HG03175 (cell line): ENCODE measurements at regions not wholly inside any gene's neighbourhood (a gene's known extent, or its start where the extent isn't known, plus 50 kb on each side); places are given as distances from the start of the nearest gene placed in this dataset.

Experiments
- ATAC-seq: cut with Tn5 transposase; IDR thresholded peaks from one replicate; pipeline ENCODE4 v1.9.1; 2021; ENCODE audit warnings: mild to moderate bottlenecking, moderate library complexity; ENCODE audit not compliant: unreplicated experiment

DNA sequence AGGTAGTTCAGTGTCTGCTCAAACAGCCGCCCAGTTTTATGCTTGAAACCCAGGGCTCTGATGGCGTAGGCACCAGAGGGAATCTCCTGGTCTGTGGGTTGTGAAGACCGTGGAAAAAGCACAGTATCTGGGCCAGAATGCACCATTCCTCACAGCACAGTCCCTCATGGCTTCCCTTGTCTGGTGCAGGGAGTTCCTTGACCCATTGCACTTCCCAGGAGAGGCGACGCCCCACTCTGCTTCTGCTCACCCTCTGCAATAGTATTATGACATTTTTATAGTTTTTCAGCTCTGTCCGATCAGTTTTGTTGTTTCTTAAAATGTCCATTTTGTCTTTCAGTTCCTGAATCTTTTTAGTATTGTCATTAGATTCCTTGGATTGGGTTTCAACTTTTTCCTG, 343.5 kb downstream of the EDEM1 start:
- no peak for ATAC-seq

- no peak for ATAC-seq
These were observed 344.3 kb downstream of the EDEM1 start for GRCh38 chr3:5531741-5532290.

DNA sequence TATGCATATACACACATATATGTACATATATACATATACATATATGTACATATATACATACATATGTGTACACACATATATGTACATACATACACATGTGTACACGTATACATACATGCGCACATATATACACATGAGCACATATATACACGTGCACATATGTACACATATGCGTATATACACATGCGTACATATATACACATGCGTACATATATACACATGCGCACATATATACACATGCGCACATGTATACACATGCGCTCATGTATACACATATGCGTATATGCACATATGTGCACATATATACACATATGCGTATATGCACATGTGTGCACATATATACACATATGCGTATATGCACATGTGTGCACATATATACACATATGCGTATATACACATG, 353.0 kb downstream of the EDEM1 start:
- no peak for ATAC-seq

- no peak for ATAC-seq
These were observed 355.0 kb downstream of the EDEM1 start for GRCh38 chr3:5542472-5542871.

DNA sequence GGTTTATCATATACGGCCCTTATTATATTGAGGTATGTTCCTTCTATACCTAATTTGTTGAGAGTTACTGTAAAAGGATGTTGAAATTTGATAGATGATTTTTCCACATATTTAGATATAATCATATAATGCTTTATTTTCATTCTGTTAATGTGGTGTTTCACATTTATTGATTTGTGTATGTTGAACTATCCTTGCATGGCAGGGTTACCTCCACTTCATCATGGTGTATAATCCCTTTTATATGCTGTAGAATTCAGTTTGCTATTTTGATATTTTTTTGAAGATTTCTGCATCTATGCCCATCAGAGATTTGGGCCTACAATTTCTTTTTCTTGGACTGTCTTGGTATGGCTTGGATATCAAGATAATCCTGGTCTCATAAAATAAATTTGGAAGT, 355.5 kb downstream of the EDEM1 start:
- ATAC-seq, result no peak

DNA sequence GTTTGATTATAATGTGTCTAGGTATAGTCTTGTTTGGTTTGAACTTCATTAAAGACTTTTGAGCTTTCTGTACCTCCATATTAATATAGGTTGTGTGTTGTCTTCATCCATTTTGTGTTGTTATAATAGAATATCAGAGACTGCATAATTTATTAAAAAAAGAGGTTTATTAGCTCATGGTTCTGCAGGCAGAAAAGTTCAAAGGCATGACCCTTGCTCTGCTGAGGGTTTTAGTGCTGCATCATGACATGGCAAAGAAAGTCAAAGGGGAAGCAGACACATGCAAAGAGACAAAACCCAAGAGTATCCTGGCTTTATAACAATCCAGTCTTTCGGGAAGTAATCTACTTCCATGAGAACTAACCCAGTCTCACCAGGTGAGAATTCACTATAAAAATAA, 358.2 kb downstream of the EDEM1 start:
- no peak for ATAC-seq

DNA sequence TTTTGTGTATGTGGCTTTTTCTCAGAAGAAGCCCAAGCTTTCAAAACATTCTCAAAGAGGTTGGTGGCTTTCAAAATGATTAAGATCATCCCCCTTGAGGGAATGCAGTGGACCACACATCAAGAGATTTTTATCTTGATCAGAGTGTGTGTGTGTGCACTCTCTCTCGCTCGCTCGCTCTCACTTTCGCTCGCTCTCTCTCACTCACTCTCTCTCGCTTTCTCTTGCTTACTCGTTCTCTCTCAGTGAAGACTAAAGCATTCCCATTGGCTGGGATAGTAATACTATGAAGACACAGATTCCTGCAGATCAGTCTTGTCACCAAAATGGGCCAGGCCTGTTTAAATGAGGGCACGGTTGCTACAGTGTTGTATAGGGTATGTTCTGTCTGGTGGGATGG, 365.7 kb downstream of the EDEM1 start:
- no peak for ATAC-seq

- ATAC-seq, result no peak
These were observed 366.8 kb downstream of the EDEM1 start for GRCh38 chr3:5554245-5554747.

GRCh38 chr3:5560199-5560598, 372.7 kb downstream of the EDEM1 start:
- no peak for ATAC-seq

DNA sequence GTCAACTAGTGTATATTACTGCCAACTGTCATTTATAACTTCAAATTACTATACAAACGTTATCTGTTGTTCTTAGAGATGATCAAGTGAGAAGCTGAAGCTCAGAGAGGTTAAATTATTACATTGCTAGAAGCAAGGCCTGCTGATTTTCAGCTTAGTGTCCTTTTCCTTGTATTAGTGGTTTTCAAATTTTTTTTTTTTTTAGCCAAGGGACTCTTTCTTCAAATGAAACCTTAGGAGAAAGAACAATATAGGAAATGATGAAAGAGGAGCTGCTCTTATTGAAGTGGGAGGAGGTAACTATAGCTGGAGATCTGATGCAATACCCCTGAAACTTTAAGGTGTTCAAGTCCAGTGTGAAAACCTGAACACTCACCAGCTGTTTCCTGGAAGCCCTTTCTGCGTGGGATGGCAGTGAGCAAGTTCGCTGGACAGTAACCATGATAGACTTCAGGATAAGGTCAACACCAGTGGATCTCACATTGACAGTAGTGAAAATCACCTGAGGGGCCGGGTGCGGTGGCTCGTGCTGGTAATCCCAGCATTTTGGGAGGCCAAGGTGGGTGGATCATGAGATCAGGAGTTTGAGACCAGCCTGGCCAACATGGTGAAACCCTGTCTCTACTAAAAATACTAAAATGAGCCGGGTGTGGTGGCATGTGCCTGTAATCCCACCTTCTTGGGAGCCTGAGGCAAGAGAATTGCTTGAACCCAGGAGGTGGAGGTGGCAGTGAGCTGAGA, 376.2 kb downstream of the EDEM1 start:
- ATAC-seq, result no peak

GRCh38 chr3:5564278-5564666, 376.8 kb downstream of the EDEM1 start:
- no peak for ATAC-seq

DNA sequence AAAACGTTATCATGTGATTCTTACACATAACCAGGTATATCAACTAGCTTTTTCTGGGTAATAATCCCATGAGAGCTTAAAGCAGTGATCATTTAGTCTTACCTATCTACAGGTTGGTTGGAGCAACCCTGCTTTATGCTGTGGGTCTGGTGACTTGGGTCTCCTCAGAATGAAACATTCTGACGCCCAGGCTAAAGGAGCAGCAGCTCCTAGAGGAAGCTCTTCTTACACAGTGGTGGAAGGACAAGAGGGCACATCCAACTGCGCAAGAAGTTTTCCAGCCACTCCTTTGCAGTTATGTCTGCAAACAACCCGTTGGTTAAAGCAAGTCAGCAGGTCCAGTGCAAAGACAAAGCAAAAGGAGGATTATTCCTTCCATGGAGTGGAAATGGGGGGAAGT, 377.5 kb downstream of the EDEM1 start:
- ATAC-seq, result no peak

DNA sequence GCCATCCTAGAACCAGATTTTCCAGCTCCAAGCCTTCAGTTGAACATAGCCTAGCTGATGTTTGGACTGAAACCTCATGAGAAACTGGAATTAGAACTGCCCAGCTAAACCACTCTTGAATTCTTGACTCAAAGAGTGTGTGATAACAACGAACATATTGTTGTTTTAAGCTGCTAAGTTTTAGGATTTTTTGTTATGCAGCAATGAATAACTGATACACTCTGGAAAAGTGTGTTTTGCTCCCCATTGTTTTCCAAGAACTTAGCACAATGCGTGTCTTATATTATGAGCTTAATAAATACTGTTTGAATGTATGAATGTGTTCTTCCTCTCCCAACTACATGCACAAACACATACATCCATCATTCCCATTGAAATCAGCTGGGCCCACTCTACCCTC, 379.6 kb downstream of the EDEM1 start:
- ATAC-seq, result no peak

GRCh38 chr3:5568451-5568850, 380.9 kb downstream of the EDEM1 start:
- no peak for ATAC-seq

GRCh38 chr3:5569152-5569551, 381.6 kb downstream of the EDEM1 start:
- no peak for ATAC-seq

DNA sequence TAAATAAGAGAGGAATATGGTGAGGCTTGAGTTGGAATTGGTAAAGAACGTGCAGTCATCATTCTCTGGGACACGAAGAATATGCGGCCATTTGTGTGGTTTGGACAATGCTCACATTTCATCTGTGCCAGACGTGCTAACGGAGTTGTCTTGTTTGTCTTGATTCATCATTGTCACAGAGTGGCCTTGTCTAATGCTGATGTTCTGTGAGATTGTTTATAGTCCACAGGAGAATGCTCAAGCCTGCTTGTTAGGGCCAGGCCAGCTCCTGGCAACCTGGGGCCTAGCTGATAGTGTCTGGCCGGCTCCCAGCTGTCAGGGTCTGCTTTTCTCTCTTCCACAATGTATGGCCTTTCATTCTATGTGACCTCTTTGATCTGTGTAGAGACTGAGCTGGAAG, 384.7 kb downstream of the EDEM1 start:
- no peak for ATAC-seq

DNA sequence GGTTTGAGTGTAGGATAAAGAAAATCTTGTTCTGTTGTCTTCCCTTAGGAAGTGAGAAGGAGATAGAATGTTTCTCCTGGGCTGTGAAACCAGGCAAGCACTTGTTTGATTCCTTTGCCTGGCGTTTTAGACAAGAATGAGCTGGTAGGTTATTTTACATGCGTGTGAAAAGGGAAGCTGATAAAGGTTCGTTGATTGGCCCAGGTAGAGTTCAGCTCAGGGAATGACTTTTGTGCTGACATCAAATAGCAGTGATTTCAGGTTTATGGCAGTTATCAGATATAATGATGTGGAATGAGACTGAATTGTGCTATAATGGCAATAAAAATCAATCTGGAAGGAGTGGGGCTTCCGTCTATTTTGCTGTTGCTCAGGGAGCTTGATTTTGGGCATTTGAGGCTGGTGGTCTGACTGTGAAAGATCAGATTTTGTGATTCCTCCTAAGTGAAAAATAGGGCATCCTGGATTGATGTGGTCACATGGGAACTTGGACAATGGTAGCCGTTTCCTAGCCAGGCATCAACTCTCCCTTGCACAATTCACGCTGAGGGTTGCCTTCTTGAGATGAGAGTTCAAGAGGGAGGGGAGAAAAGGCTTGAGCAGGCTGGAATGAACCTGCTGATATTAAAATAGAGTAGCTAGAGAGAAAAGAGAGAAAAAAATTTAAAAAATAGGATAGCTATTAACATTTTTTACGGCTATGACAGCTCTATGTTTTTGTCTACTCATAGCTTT, 388.9 kb downstream of the EDEM1 start:
- ATAC-seq, result no peak

- no peak for ATAC-seq
These were observed 391.7 kb downstream of the EDEM1 start for GRCh38 chr3:5579139-5579602.

GRCh38 chr3:5579946-5580345, 392.4 kb downstream of the EDEM1 start:
- ATAC-seq, result no peak

GRCh38 chr3:5580826-5581225, 393.3 kb downstream of the EDEM1 start:
- no peak for ATAC-seq

DNA sequence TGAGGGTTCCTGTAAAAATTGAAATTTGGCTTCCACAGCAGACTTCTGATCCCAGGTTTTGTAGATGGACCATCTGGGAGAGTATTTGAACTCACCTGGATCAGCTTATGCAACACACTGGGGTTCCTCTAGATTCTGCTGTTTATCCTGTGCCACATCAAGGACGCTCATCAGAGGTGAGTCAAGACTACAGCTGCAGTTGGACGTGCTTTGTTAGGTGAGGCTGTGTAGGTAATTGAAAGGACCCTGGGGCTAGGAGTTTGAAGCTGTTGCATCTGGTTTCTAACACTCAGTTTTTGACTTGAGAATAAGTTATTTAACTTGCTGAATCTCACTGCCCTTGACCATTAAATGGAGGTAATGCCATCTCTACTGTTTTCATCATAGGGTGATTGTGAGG, 394.2 kb downstream of the EDEM1 start:
- no peak for ATAC-seq

DNA sequence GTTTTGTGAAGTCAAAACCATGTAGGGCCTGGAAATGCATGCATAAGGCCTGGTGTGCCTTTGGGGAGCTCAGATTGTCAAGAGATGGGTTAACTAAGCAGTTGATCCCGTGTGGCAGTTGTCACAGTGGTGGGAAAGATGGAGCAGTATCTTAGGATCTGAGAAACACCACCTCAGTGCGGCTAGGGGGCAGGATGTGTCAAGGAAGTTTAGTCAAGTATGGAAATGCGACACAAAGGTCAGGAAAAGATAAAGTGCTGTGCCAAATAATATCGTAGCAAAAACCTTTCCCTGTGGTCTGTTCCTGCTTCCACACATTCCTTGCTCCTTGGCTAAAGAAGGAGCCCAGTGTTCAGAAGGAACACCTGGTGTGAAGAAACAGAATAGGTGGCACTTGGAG, 396.4 kb downstream of the EDEM1 start:
- no peak for ATAC-seq
